ENCODE measurements at regions not wholly inside any gene's neighbourhood (a gene's known extent, or its start where the extent isn't known, plus 50 kb on each side); places are given as distances from the start of the nearest gene placed in this dataset.

DNA sequence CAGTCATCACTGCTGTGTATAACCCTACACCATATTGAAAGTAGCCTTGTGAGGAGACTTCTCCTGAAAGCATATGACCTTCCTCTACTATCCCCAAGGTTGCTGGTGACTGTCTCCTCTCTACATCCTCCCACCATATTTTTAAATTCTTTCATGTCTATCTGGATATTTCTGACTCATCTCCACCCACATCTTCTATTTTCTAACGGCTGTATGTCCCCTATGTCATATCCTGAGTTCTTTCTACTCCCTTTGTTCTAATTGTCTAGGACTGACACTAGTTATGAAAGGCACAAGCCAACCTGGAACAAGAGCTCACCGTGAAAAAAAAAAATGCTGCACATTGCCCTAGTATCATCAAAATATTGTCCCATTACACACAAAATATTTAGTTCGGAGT, 218.3 kb upstream of the ZNF462 start:
- TF ChIP-seq, protein P1, sequence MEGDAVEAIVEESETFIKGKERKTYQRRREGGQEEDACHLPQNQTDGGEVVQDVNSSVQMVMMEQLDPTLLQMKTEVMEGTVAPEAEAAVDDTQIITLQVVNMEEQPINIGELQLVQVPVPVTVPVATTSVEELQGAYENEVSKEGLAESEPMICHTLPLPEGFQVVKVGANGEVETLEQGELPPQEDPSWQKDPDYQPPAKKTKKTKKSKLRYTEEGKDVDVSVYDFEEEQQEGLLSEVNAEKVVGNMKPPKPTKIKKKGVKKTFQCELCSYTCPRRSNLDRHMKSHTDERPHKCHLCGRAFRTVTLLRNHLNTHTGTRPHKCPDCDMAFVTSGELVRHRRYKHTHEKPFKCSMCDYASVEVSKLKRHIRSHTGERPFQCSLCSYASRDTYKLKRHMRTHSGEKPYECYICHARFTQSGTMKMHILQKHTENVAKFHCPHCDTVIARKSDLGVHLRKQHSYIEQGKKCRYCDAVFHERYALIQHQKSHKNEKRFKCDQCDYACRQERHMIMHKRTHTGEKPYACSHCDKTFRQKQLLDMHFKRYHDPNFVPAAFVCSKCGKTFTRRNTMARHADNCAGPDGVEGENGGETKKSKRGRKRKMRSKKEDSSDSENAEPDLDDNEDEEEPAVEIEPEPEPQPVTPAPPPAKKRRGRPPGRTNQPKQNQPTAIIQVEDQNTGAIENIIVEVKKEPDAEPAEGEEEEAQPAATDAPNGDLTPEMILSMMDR (IDR thresholded peaks at IDR 0.05), result no peak
- TF ChIP-seq POLR2A (IDR thresholded peaks at IDR 0.05), result no peak

Measured in lower leg skin (tissue), 3 donors.